PC-9 (cell line): ENCODE measurements at regions not wholly inside any gene's neighbourhood (a gene's known extent, or its start where the extent isn't known, plus 50 kb on each side); places are given as distances from the start of the nearest gene placed in this dataset.

Experiments used
- BruUV-seq: library from RNA; stranded (reverse); fragments of 400-500 nt; replicated peaks from 2 replicates; lab custom pipeline; 2021; lab: Mats Ljungman, UMichigan
- CTCF ChIA-PET: fragments of 300-600 bp; sonication (Branson Sonifier 250); formaldehyde crosslinking; loops from one replicate; lab custom pipeline; 2022; ENCODE audit warnings: antibody characterized with exemption; lab: Charles Lee
- POLR2A ChIA-PET: fragments of 300-600 bp; sonication (Branson Sonifier 250); formaldehyde crosslinking; loops from one replicate; lab custom pipeline; 2022; ENCODE audit warnings: antibody characterized with exemption; ENCODE audit not compliant: unreplicated experiment; lab: Charles Lee
- DNase-seq, 2 experiments: peaks; one replicate each; pipeline versions ENCODE4 v3.0.0 to v3.0.0-alpha.2; 2015 to 2022; ENCODE audit warnings: mixed read lengths in 1 of 2
- H2AFZ ChIP-seq: fragments of 200-600 bp; sonication (generic); 2 replicates; pipeline ENCODE4 v1.8.1; 2017; ENCODE audit warnings: antibody characterized with exemption
- H3F3A ChIP-seq: fragments of 200-600 bp; sonication (generic); 2 replicates; pipeline ENCODE4 v1.8.1; 2017; ENCODE audit warnings: antibody characterized with exemption, mild to moderate bottlenecking, low read depth; ENCODE audit not compliant: insufficient read depth
- H3K27ac ChIP-seq: fragments of 200-600 bp; sonication (generic); 2 replicates; pipeline ENCODE4 v1.6.1; 2016; ENCODE audit warnings: mixed run types
- H3K27me3 ChIP-seq: fragments of 200-600 bp; sonication (generic); 2 replicates; pipeline ENCODE4 v1.6.1; 2016; ENCODE audit warnings: low read depth, mixed run types; ENCODE audit not compliant: insufficient read depth
- H3K36me3 ChIP-seq: fragments of 200-600 bp; sonication (generic); 2 replicates; pipeline ENCODE4 v1.6.1; 2016; ENCODE audit warnings: low read depth, mixed run types
- H3K4me1 ChIP-seq: fragments of 200-600 bp; sonication (generic); replicated peaks from 2 replicates; pipeline ENCODE4 v1.6.1; 2016; ENCODE audit warnings: mixed run types; ENCODE audit not compliant: insufficient read depth
- H3K4me2 ChIP-seq: fragments of 200-600 bp; sonication (generic); 2 replicates; pipeline ENCODE4 v1.6.1; 2017; ENCODE audit warnings: mixed run types
- H3K4me3 ChIP-seq: fragments of 200-600 bp; sonication (generic); 2 replicates; pipeline ENCODE4 v1.6.1; 2016; ENCODE audit warnings: mixed run types
- H3K79me2 ChIP-seq: fragments of 200-600 bp; sonication (generic); 2 replicates; pipeline ENCODE4 v1.6.1; 2017; ENCODE audit warnings: low read depth, mixed run types
- H3K9me2 ChIP-seq: fragments of 200-600 bp; sonication (generic); 2 replicates; pipeline ENCODE4 v1.8.1; 2017; ENCODE audit warnings: mild to moderate bottlenecking; ENCODE audit not compliant: insufficient read depth
- H3K9me3 ChIP-seq: fragments of 200-600 bp; sonication (generic); 2 replicates; pipeline ENCODE4 v1.8.1; 2016; ENCODE audit warnings: low read depth; ENCODE audit not compliant: insufficient read depth
- H4K20me1 ChIP-seq: fragments of 200-600 bp; sonication (generic); 2 replicates; pipeline ENCODE4 v1.8.1; 2017; ENCODE audit not compliant: insufficient read depth
- CTCF ChIP-seq: fragments of 200-600 bp; sonication (generic); conservative IDR thresholded peaks from 2 replicates; pipeline ENCODE4 v1.6.1; 2017; ENCODE audit warnings: mixed run types, antibody characterized with exemption, mild to moderate bottlenecking, moderate library complexity
- EZH2 ChIP-seq: fragments of 200-600 bp; sonication (generic); IDR thresholded peaks from 2 replicates; pipeline ENCODE4 v1.8.0; 2017; ENCODE audit warnings: antibody characterized with exemption, low read depth
- intact Hi-C: fragments of 100-400 bp; cut with micrococcal nuclease; formaldehyde crosslinking; loops from one replicate; pipeline ENCODE4 v1.10.0; 2022; ENCODE audit not compliant: unreplicated experiment

- Histone ChIP-seq H3K79me2 (no peaks in the 10 kb centered on the region), H3K9me3 (no peaks in the 10 kb centered on the region), H2AFZ (no peak overlapping the region), H3K4me3 (no peak overlapping the region), H4K20me1 (no peaks in the 10 kb centered on the region), H3K36me3 (no peaks in the 10 kb centered on the region), H3K27me3 (no peaks in the 10 kb centered on the region), H3K27ac (no peak overlapping the region), H3F3A (no peaks in the 10 kb centered on the region), H3K4me2 (no peak overlapping the region), H3K4me1 (no peaks in the 10 kb centered on the region), H3K9me2 (no peaks in the 10 kb centered on the region)
- ChIA-PET POLR2A (no interaction called here), CTCF (no interaction called here)
- TF ChIP-seq CTCF: no peak
- no peak for TF ChIP-seq EZH2
- BruUV-seq: no TSS peak
- intact Hi-C loops: no loop called here
- no peak for DNase-seq
Measured at GRCh38 chr3:95184038-95184437, 1121.2 kb downstream of the NSUN3 start.

GRCh38 chr3:95189348-95189747, 1126.5 kb downstream of the NSUN3 start:
- Histone ChIP-seq H3K36me3 (no peaks in the 10 kb centered on the region), H3K4me3 (no peak overlapping the region), H3K79me2 (no peaks in the 10 kb centered on the region), H3K4me2 (no peak overlapping the region), H3K9me3 (no peaks in the 10 kb centered on the region), H3K9me2 (no peaks in the 10 kb centered on the region), H4K20me1 (no peaks in the 10 kb centered on the region), H3K27me3 (no peaks in the 10 kb centered on the region), H3F3A (no peaks in the 10 kb centered on the region), H2AFZ (no peak overlapping the region), H3K27ac (no peak overlapping the region), H3K4me1 (no peaks in the 10 kb centered on the region)
- no peak for TF ChIP-seq CTCF
- BruUV-seq: no TSS peak
- ChIA-PET CTCF (no interaction called here), POLR2A (no interaction called here)
- DNase-seq: no peak
- intact Hi-C loops: no loop called here

- CTCF ChIA-PET: no interaction called here
- TF ChIP-seq CTCF: no peak
- no peak for TF ChIP-seq EZH2
- H3F3A ChIP-seq: no peaks in the 10 kb centered on the region
- no peak for DNase-seq
- H3K4me3 ChIP-seq: no peak overlapping the region
- H3K9me2 ChIP-seq: no peaks in the 10 kb centered on the region
- no peaks in the 10 kb centered on the region for H3K4me1 ChIP-seq
- H3K27me3 ChIP-seq: no peaks in the 10 kb centered on the region
- H3K4me2 ChIP-seq: no peak overlapping the region
- BruUV-seq: no TSS peak
- H3K36me3 ChIP-seq: no peaks in the 10 kb centered on the region
- intact Hi-C loops: loop anchor here (10.0 kb wide), 1 partner anchor 57 kb away; no protein-coding TSS in a partner anchor
- no peaks in the 10 kb centered on the region for H3K9me3 ChIP-seq
- POLR2A ChIA-PET: no interaction called here
- no peak overlapping the region for H3K27ac ChIP-seq
- H2AFZ ChIP-seq: no peak overlapping the region
- no peaks in the 10 kb centered on the region for H3K79me2 ChIP-seq
- H4K20me1 ChIP-seq: no peaks in the 10 kb centered on the region
Measured at GRCh38 chr3:95197661-95198060, 1134.8 kb downstream of the NSUN3 start.
